K562 (cell line): ENCODE measurements at regions not wholly inside any gene's neighbourhood (a gene's known extent, or its start where the extent isn't known, plus 50 kb on each side); places are given as distances from the start of the nearest gene placed in this dataset.

ENCODE experiments used
- E2F1 ChIP-seq: sonication (generic); formaldehyde crosslinking; IDR thresholded peaks from 2 replicates; pipeline ENCODE4 v1.8.1; 2023; ENCODE audit warnings: mild to moderate bottlenecking, missing genetic modification reagents, moderate library complexity
- MNT ChIP-seq, 2 experiments: fragments of 450-650 bp; conservative IDR thresholded peaks; 2 replicates each; pipeline ENCODE4 v1.6.1; 2017; ENCODE audit warnings: mild to moderate bottlenecking in 2 of 2, moderate library complexity in 2 of 2
- STAT5A ChIP-seq: IDR thresholded peaks from 2 replicates; pipeline ENCODE4 v1.6.1; 2012; ENCODE audit warnings: low read length, inconsistent platforms, borderline replicate concordance
- STAT6 ChIP-seq: sonication (generic); formaldehyde crosslinking; IDR thresholded peaks from 2 replicates; pipeline ENCODE4 v1.8.1; 2023; ENCODE audit warnings: mild to moderate bottlenecking, missing genetic modification reagents
- ZBED1 ChIP-seq: IDR thresholded peaks from 2 replicates; pipeline ENCODE4 v1.6.1; 2014
- ZBTB17 ChIP-seq: fragments of 450-650 bp; formaldehyde crosslinking; IDR thresholded peaks from 2 replicates; pipeline ENCODE4 v1.4.0; 2020; ENCODE audit warnings: mild to moderate bottlenecking
- ZNF224 ChIP-seq: sonication (generic); formaldehyde crosslinking; IDR thresholded peaks from 2 replicates; pipeline ENCODE4 v1.8.0; 2022; ENCODE audit warnings: mild to moderate bottlenecking, missing genetic modification reagents
- ZNF354B ChIP-seq: fragments of 250-450 bp; sonication (Bioruptor Pico); IDR thresholded peaks from 2 replicates; pipeline ENCODE4 v1.4.0; 2020
- ZNF407 ChIP-seq: fragments of 450-650 bp; IDR thresholded peaks from 2 replicates; pipeline ENCODE4 v1.6.1; 2016; ENCODE audit warnings: low read depth
- ZNF696 ChIP-seq: fragments of 250-450 bp; sonication (Bioruptor Pico); conservative IDR thresholded peaks from 2 replicates; pipeline ENCODE4 v1.4.0; 2020; ENCODE audit warnings: mild to moderate bottlenecking, moderate library complexity

- TF ChIP-seq MNT (conservative IDR thresholded peaks at IDR 0.05) (no peak), E2F1 (no peak), ZBED1 (no peak), STAT6 (CRISPR knock-in tag) (no peak), STAT5A (no peak), ZNF696 (no peak), ZNF354B (CRISPR knock-in tag) (no peak), ZNF407 (no peak), ZNF224 (no peak), ZBTB17 (no peak)
These were observed 58.8 kb upstream of the SLC6A11 start (continued) for GRCh38 chr3:10757021-10757820.
